HG02852 (cell line): ENCODE measurements at regions not wholly inside any gene's neighbourhood (a gene's known extent, or its start where the extent isn't known, plus 50 kb on each side); places are given as distances from the start of the nearest gene placed in this dataset.

Source experiments
- ATAC-seq: cut with Tn5 transposase; IDR thresholded peaks from one replicate; pipeline ENCODE4 v1.9.1; 2021; ENCODE audit warnings: mild to moderate bottlenecking, moderate library complexity; ENCODE audit not compliant: unreplicated experiment

GRCh38 chr18:61679836-61680235 lies 213.0 kb downstream of the RNF152 start:
- no peak for ATAC-seq

GRCh38 chr18:61677435-61677970 lies 215.3 kb downstream of the RNF152 start:
- ATAC-seq = no peak

DNA sequence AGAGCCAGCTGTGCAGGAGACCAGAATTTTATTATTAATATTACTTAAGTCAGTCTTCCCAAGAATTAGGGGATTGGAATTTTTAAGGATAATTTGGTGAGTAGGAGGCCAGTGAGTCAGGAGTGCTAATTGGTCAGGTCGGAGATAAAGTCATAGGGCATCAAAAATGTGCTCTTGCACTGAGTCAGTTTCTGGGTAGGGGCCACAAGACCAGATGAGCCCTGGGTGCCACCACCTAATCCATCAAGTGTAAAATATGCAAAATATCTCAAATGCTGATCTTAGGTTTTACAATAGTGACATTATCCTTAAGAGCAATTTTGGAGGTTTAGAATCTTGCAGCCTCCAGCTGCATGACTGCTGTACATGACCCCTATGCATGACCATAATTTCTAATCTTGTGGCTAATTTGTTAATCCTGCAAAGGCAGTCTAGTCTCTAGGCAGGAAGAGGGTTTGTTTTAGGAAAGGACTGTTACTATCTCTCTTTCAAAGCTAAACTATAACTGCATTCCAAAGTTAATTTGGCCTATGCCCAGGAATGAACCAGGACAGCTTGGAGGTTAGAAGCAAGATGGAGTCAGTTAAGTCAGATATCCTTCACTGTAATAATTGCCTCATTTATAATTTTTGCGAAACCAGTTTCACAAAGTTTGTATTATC lies 215.9 kb downstream of the RNF152 start:
- no peak for ATAC-seq

DNA sequence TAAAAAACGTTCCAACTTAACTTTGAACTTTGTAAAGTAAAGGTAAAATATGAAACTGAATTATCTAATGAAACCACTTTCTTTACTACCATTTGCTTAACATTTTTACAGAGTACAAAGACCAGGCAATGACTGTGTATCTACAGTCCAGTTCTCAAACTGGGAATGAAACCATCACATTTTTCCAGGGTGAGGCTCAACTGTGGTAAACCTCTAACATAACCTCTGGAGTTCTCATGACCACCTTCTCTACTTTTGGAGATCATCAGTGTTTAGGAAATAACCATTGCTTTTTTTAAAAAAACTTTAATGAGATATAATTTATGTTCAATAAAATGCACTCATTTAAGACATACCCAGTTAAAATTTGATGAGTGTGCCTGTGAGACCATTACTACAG lies 223.5 kb downstream of the RNF152 start:
- ATAC-seq = no peak

DNA sequence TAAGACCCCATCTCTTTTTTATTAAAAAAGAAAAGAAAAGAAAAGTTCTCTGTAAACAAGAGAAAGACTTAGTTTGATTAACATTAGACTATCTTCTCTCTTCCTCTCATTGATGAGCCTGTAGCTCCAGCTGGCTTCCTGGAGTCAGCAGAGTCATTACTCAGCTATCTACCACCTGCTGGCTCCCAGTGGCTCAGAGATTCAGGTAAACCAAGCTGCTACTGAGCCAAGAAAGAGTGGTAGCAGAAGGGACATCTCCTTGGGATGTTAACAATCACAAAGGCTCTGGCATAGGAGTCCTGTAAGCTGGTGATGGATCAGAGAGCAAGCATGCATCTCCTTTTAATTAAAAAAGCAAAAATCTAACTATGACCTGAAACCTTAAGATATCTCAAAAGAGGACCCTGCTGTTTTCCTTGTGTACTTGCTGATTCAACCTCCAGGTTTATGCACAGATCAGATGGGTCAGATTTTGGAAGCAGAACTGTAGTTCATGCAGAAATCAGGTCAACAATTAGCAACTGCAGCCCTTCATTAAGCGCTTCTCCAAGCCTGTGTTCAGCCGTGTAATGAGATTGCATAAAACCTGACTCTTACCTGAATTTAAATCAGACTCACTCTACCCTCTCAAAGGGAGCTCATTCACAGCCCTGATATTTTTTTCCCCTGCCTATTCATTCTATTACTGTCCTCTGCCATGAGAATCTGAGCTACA lies 225.8 kb downstream of the RNF152 start:
- ATAC-seq = no peak

DNA sequence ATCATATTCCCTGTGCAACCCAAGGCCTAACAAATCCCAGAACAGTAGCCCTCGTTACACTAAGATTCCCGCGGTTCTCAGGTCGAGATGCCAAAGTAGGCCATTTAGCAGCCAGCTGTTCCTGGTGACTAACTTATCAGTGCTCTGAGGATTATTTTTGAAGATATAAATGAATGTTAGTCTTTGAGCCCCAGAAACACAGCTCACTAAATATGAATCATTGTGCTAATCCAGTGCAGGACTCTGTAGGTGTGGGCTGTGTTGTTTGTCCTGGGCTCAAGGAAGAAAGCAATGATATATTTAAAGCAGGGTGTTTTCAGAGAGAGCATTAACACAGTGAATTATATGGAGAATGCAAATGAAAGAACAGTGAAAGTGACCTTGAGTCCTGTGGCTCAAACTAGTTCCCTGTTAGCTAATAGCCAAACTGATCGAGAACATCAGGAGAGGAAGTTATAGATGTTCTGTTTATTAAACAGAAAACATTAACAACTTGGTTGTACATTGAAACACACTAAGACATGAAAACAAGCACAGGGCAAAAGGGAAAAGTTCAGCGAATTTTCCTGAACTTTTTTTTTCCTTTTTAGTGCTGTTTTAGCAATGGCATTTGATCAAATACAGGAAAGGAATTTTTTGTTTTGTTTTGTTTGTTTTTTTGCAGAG lies 228.3 kb downstream of the RNF152 start:
- ATAC-seq = no peak

DNA sequence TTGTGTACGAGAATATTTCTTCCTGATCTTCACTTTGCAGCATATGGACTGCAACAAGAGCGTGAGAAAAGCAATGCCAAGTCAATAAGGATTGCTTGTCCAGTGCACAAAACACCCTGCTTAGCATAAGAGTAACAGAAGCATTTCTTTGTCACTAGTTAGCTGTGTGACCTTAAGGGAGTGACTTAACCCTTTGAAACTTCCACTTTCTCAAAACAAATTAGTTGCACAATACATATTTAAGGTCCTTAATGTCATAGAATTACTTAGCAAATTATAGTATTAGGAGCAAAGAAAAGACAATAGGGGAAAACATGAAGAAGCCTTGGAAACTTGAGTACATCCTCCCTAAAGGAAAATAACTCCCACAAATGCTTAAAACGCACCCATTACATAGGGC lies 230.1 kb downstream of the RNF152 start:
- no peak for ATAC-seq

- no peak for ATAC-seq
Observed at GRCh38 chr18:61658431-61658830, 234.4 kb downstream of the RNF152 start.

DNA sequence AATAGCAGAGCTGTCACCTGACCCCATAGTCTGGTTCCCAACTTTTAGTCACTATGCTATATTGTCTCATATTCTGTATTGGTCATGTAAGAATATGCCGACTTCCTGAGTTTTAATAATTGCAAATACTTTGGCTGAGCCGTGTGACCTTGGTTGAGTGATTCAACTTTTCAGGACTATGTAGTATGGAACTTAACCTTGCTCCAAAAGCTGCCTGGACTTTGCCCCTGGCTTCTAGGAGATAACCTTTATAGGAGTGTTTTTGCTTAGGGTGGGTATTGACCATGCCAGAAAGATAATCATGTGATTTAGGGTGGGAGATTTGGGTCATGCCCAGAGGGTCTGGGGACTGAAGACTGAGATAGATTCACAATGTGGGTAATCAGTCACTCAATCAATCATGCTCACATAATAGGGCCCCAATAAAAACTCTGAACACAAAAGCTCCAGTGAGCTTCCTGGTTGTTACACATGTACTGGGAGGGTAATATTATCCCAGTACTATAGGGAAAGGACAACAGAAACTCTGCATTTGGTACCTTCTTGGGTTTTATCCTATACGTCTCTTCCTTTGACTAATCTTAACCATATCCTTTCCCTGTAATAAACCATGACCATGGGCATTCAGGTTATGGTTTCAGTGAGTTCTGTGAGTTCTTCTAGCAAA lies 235.6 kb downstream of the RNF152 start:
- no peak for ATAC-seq

- no peak for ATAC-seq
Observed at GRCh38 chr18:61655630-61656029, 237.2 kb downstream of the RNF152 start.

GRCh38 chr18:61653823-61654551 lies 238.8 kb downstream of the RNF152 start:
- ATAC-seq = no peak

DNA sequence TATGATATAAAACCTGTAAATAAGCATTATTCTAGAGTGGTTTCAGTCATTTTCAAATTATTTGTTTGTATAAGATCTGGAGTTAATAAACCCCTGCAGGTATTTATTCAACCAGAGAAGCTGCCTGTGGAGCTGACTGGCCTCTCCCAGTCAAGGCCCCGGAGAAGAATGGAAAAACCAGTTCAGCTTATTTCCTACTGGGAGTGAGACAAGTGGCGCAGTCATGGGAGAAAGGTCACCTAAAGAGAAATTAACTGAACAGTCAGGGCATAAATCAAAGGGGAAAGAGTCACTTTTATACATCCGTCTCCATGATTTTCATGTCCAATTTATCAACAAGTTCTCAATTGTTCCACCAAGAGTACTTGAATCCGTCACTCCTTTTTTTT lies 240.9 kb downstream of the RNF152 start:
- no peak for ATAC-seq

DNA sequence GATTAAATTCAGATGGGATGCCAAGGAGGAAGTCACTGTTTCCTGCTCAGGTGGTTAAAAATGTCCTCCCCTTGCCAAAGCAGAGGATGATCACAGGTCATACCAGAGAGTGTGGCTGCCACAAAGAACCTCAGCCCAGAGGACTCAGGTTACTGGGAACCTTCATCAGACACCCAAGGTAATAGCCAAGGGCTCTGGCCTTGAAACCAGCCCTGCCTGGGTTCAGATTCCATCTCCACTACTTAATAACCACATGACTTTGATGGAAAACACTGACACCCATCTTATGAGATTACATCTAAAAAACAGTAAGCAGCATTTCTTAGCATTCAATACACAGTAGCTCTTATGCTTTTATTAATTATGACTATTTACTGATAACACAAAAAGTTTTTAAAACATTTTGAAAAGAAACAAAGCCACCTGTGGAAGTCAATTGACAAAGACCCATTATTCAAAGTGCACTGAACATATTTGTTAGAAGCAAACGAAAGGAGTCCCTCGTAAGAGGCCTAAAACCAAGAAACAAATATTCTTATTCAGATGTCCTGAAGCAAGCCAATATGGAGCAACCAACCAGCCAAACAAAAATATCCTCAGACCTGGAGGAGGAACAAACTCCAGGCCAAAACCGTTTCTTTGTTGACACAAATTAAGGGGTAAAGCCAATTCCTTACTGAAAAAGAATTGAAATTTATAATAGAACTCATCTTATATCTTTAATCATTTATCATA lies 241.5 kb downstream of the RNF152 start:
- ATAC-seq = no peak

GRCh38 chr18:61643884-61644647 lies 248.7 kb downstream of the RNF152 start:
- ATAC-seq = no peak

- no peak for ATAC-seq
Observed at GRCh38 chr18:61639886-61640285, 252.9 kb downstream of the RNF152 start.

- ATAC-seq = no peak
Observed at GRCh38 chr18:61637905-61638595, 254.8 kb downstream of the RNF152 start.

DNA sequence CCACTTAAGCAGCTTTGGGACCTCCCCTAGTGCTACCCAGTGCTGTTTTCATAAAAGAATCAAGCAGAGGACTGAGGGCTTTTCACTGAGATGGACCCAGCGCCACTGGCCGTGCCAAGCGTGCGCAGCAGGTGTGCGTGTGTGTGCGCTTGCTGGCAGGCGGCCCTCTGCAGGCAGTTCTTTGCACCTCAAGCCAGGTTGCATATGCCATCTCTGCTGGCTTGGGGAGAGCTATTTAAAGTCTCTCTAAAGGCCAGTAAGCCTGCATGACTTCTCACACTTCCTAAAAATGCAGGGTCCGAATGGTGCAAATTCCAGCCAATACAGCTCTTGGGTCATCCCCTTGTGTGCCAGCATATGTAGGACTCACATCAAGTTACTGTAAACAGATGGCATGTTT lies 255.5 kb downstream of the RNF152 start:
- no peak for ATAC-seq

DNA sequence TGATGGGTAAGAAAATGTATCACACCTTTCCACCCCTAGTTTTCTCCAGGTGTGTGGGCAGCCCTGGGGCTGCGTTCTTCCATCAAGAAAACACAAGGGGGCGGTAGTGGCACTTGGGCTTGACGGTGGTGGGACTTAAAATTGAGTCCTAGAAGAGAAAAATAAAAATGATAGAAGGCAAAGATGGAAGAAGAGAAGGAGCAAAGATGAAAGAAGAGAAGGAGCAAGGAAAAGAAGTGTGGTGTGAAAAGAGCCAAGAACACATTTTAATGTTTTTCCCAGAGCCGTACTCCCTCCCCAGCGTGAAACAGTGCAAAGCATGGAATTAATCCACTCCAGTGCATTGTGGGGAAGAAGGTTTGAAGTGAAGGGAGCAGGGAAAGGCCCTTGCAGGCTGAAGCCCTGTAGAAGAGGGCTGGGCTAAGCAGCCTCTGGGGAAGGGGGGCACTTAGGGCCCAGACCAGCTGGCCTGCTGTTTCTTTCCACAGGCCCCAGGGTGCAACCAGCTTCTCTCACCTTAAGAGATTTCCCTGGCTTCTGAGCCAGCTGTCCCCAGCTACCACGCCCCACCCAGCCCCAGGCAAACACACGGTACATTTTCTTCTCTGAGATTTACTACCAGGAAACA lies 256.8 kb downstream of the RNF152 start:
- ATAC-seq = peak; percentile 57
